Activated T-cell treated with anti-CD3 and anti-CD28 coated beads for 1 hour (primary cell): ENCODE measurements at regions not wholly inside any gene's neighbourhood (a gene's known extent, or its start where the extent isn't known, plus 50 kb on each side); places are given as distances from the start of the nearest gene placed in this dataset.

Source experiments
- DNase-seq: peaks from one replicate; pipeline ENCODE4 v3.0.0-alpha.2; 2020; ENCODE audit warnings: low read depth

DNA sequence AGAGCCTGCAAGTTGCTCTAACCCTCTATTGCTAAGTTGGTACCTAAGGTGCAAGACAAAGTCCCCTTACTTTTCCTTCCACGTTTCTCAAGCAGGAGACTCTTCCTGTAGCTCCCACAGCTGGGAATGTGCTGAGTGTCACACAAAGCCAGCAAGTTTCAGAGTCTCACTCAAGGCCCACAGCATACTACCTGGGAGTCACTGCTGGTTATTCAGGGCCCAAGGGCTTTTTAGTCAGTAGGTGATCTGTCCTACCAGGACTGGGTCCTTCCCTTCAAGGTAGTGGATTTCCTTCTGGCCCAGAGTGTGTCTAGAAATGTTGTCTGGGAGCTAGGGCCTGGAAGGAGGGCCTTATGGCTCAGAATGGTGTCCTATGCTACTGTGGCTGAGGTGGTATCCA is 261.9 kb upstream of the CITED2 start:
- no peak for DNase-seq

DNA sequence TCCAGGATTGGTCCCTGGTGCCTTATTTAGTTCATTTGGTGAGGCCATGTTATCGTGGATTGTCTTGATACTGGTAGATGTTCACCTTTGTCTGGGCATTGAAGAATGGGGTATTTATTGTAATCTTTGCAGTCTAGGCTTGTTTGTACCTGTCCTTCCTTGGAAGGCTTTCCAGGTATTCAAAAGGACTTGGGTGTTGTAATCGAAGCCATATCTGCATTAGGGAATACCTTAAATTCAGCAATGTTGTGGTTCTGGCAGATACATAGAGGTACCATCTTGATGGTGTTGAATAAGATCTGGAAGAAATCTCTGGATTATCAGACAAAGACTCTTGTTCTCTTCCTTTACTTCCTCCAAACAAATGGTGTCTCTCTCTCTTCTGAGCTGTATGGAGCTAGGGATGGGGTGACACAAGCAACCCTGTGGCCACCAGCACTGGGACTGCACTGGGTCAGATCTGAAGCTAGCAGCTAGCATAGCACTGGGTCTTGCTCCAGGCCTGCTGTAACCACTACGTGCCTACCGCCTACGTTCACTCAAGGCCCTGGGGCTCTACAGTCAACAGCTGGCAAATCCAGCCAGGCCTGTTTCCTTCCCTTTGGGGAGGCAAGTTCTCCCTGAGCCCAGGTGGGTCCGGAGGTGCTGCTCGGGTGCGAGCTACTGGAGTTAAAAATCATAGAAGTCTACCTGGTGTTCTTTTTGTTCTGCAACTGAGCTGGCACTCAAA is 261.1 kb upstream of the CITED2 start:
- no peak for DNase-seq

DNA sequence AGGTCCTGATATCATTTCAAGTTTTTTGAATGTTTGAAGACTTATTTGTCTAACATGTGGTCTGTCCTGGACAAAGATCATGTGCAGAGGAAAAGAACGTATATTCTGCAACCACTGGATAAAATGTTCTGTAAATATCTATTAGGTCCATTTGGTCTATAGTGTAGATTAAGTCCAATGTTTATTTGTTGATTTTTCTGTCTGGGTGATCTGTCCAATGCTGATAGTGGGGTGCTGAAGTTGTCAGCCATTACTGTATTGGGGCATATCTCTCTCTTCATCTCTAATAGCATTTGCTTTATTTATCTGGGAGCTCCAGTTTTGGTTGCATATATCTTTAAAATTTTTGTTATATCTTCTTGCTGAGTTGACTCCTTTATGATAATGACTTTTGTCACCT is 258.4 kb upstream of the CITED2 start:
- DNase-seq: no peak

DNA sequence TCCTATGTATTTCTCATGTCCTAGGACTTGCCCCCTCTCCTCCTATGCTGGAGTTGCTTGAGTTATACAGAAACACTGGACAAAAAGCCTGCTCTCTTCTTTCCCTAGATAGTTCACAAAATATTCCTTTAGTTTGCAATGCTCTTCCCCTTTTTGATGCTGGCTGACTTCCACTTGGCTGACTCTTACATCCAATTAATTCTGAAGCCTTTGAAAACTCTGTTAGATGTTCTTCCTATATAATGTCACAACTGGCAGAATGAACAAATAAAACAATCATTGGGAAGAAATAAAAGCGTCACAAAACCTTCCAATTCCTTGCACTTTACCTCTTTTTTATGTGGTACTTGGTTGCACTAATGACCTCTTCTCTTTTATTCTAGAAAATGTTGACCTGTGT is 253.8 kb upstream of the CITED2 start:
- no peak for DNase-seq

DNA sequence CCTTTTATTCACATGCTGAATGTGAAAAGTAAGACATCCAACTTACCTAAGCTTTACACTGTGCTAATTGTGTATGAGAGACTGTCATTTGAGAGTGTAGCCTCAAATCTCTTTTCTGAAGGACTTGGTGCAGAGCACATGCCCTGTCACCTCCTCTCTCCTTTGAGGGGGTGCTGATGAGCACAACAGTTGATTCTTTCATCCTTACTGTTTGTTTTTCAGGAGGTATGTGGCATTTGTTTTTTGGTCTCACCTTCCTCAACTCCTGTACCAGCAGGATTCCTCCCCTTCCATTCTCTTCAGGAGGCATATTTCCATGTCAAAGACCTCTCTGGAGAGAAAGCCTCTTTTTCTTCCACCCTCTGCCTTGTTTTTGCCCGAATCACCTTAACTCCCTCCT is 252.6 kb upstream of the CITED2 start:
- no peak for DNase-seq

DNA sequence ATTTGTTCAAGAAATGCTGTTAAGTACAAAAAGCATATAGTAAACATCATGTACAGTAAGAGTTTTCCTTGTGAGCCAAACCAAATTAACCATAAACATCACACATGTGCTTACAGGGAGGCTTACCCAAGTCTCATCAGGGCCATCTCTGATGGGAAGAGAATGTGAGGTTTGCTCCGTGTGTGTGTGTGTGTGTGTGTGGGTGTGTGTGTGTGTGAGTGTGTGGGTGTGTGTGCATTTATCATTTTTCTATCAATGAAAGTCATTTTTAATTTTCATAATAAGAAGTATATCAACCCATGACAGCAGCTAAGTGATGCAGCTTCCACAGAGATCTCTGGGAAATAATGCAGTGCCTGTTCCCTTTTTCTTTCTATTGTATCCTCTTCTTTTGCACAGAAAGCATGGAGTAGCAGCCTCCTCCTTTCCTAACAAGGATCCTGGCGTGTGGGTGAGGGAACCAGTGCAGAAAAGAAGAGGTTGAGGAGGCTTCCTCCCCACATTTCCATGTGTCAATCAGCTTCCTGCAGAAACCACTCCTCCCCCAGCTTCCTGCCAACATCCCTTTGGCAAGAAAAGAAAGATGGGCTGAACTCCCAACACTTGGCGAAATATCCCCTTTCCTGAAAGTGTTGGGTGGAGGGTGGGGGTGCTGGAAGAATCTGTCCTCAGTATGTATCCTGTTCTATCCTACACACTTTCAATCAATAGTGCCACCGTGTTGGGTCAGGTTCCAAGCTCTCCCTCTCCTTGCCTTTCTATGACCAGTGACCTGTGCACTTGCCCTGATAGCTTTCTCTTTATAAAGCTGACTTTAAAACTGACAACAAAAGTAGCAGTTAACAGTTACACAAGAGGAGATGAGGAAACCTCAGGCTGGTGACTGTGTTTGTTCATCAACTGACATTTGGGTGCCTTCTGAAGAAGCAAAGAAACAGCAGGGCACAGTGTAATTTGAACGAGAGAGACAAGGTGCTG is 251.8 kb upstream of the CITED2 start:
- DNase-seq: no peak

DNA sequence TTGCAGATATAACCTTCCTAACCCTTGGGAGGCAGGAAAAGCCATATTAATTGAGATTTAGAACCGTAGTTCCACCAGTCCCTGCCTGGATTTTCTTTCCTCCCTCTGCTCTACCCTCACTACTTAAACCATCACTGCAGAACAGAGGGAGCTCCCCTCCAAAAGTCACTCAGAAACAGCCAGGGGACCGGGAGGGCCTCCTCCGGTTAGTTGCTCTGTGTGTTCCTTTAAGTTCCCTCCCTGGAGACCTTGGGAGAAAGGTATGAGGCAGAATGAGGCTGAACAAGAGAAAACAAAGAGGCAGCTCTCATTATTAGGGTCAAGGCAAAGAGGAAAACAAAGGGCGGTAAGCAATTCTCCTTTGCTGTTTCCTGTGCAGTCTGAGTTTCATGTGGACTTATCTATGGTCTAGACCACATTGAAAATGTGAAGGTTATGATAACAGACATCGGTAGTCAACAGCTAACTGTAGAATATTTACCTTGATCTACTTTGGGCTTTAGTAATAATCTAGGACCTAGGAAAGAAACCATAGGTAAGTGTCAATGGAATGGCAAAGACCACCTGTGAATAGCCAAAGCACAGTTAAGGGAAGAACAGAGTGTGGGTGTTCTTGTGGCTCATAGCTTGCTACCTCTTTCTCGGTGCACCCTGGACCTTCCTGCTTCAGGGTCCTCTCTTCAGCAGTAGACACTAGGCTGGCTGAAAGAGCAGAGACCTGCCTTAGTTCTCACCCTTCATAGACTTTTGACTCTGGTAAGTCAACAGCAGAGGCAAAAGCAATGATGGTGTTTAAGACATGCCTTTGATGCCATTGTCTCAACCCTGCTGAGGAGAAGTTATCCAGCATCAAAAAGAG is 250.9 kb upstream of the CITED2 start:
- DNase-seq: no peak

DNA sequence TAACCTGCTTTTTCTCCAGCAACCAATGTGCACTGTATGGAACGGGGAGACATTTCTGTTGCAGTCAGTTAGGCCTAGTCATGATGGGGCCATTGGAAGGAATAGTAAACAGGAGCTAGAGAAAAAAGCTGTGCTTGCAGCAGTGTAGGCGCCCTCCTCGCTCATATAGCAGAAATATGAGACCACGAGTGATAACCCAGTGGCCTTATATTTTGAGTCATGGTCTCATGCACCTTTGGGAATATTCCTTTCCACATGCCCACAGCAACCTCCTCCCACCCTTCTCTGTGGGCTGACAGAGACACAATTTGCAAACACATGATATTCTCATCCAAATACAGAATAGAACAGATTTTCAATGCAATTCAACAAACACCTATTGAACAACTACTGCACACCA is 248.9 kb upstream of the CITED2 start:
- no peak for DNase-seq

DNA sequence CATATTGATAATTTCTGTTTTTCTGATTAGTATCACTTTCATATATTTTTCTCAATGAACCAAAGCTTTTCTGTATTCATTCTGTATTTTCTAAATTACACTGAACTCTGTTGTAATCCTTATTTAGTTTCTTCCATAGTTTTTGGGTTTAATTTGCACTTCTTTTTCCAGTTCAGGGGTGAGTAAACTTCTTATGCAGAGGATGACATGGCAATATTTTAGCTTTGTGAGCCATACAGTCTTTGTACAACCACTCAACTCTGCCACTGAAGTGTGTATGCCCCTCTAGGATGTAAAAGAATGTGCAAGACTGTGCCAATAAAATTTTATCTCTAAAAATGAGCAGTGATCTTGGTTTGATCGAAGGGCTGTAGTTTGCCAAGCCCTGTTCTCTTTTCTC is 239.0 kb upstream of the CITED2 start:
- DNase-seq: no peak

DNA sequence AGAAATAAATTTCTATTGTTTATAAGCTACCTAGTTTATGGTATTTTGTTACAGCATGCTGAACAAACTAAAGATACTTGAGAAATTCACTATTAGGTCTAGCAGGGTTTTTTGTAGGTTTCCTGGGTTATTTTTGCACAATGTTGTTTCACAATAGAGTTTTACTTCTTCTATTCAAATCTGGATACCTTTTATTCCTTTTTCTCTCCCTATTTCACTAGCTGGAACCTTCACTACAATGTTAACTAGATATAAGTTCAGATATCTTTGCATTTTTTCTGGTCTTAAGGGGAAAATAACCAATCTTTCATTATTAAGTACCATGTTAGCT is 237.7 kb upstream of the CITED2 start:
- DNase-seq: no peak

DNA sequence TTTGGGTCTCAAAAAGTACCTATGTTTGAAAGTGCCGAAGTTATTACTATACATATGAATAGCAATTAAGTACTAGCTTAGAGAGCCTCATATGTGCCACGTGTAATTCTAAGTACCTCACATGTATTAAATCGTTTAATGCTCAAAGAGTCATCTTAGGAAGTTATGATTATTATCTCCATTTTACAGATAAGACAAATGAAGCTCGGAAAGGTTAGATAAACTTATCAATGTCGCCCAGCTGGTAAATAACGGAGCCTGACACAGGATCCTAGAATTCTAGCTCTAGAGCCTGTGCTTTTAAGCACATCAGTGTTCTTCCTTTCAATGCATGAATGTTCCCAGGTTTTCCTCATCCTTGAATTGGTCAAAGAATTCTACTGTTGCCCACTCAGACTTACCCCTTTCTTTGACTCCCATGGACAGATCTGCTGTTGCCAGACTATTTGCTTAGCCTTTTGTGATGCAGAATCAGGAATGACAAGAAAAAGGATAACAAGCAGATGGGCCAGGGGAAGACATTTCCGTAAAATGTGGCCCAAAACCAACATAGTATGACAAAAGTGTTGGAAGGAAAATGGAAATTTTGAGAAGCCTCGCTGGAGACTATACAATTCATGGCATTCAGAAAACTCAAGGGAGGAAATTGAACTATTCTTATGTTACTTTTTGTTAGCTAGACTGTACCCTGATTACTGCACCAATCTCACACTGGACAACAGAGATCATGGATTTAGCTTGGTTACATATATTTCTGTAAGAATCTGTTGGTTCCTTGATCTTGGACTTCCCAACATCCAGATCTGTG is 237.1 kb upstream of the CITED2 start:
- no peak for DNase-seq

DNA sequence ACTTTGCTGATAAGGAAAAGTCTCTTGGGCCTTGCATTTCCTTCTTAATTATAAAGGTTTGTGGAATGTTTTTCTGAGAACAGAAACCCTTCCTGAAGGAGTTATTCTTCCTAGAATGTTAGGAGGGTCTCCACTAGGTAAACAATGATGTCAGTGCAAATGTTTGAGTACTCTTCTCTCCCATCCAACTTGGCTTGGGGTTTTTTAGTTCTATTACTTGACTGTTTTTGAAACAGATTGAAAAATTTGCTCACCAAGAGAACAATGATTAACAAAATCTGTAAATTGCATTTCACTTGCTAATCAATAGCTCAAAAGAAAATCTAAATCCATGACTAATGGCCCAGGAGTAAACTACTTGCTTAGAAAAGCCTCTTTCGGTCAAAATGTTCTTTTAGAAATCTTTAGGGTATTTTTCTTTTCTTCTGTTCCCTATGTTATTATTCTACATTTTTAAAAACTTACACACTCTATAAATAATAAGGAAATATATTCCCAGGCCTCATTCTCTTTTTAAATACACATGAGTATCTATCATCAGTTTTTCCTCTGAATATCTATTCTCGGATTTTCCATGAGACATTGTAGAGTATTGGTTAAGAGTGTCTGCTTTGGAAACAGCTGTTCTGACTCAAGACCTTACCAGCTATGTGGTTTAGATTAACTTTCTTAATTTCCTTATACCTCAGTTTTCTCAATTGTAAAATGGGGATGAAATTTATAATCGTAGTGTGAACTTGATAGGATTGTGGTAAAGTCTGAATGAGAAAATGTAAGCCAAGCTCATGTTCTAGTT is 234.2 kb upstream of the CITED2 start:
- no peak for DNase-seq

DNA sequence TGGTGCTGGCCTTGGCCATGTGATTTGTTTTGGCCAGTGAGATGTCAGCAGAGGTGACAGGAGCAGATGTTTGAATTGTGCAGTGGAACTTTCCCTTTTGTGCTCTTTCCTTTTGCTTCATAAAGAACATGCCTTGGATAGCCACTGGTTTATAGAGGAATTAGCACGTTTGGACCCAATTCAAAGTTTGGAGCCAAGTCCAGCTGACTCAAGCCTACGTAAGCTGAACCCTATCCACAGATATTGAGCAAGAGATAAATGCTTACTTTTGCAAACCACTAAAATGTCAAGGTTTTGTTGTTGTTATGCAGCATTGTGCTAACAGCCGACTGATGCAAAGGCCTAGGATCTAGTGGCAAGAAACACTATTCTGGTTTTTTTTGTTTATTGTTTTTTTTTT is 230.9 kb upstream of the CITED2 start:
- DNase-seq: no peak

DNA sequence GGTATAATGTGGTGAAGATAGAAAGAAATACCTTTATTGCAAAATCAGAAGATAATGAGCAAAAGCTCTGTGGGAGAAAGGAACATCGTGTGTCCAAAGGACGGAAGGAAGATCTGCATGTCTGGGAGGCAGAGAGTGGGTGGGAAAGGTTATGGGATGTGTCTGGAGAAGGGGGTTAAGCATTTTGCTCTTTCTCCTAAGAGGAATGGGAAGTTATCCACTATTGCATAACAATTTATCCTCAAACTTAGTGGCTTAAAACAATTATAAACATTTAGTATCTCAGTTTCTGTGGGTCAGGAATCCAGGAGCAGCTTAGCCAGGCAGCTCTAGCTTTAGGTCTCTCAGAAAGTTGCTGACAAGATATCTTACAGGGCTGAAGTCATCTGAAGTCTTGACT is 229.1 kb upstream of the CITED2 start:
- DNase-seq: no peak

DNA sequence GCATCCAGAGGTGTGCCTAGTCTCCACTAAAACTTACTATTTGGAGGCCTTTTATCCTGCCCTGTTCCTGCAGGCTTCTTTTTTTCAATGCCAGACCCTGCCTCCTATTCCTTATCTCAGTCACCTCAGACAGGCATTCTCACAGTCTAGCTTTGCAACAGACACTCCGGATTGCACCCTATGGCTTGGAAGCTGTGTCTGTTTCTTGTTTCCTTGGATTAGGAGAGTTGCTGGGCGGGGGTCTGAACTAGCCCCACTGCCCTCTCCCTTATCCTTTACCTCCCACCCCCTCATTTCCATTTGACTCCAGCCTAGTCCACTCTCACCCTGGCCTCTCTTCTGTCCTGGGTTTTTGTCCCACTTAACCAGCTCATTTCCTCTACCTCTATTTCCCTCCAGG is 228.1 kb upstream of the CITED2 start:
- DNase-seq: no peak

DNA sequence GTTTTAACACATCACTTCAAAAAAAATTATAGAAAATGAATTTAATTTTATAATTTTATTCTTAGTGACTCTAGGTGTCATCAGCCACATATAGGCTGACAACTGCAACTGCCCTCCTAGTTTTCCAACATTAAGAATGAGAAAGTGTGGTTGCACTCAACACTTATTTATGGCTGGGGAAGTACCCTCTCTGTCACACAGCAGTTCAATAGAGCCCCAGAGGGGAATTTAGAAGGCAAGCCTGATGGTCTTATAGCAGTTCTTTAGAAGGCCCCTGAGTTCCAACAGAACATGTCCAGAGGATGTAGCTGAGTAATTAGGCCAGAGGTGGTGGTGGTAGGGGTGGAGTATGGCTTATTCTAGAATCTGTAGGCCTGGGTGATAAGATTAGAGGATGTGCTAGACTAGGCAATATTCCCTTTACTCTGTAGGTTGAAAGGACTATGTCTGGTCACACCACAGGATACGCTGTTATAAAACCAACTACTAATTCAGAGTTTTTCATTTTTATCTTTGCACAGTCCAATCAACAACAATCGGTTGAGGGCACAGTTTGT is 226.5 kb upstream of the CITED2 start:
- no peak for DNase-seq

DNA sequence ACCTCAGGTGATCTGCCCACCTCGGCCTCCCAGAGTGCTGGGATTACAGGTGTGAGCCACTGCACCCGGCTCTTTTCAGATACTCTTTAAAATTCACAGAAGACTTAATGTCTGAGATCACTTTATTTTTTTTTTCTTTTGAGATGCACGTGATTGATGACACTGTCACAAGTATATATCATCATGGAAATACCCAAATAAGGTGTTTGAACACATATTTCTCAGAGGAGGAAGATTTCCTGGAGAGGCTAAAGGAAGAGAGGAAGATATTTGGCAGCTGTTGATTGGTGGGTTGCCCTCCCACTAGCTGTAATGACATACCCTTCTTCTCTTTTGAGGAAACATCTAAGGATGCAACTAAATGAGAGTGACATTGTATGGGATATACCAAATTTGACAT is 225.9 kb upstream of the CITED2 start:
- no peak for DNase-seq

DNA sequence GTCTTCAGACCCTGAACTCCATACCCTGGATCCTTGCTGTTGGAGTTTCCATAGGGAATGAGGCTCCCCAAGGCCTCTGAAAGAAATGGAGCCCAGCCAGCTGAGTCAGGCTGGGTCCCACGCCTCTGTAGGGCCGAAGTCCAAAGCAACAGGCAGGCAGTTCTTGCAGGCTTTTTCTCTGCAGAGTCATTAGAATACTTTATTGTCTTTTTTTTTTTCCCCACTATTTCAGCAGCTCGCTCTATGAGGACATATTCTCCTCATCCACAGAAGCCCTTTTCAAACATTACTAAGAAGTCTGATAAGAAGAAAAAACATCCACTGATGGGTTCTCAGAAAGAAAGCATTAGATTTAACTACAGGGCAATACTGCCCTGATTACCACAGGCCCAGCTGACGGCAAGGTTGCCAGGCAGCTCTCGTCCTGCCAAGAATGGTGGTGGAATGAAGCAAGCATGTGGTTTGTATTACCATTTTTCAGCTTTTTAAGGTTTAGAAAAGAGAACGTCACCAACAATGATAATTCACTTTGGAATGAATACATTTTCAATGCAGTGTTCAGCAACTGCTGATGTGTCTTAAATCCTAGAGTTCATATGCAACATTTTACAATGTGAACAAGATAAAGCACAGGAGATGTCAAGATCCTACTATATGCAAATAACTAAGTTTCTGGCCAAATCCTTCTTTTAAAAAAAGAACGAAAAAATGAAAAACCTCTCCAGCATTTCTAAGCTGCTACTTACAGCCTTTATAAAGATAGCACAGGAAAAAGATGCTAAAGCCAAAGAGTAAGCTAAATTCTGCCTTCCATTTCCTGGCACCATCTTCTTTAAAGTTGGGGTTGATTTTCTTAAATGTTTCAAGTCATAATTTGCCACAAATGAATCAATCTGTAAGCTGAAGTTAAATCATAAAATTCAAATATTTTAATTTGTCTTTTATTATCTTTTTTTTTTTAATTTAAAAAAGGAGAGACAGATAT is 223.6 kb upstream of the CITED2 start:
- no peak for DNase-seq

DNA sequence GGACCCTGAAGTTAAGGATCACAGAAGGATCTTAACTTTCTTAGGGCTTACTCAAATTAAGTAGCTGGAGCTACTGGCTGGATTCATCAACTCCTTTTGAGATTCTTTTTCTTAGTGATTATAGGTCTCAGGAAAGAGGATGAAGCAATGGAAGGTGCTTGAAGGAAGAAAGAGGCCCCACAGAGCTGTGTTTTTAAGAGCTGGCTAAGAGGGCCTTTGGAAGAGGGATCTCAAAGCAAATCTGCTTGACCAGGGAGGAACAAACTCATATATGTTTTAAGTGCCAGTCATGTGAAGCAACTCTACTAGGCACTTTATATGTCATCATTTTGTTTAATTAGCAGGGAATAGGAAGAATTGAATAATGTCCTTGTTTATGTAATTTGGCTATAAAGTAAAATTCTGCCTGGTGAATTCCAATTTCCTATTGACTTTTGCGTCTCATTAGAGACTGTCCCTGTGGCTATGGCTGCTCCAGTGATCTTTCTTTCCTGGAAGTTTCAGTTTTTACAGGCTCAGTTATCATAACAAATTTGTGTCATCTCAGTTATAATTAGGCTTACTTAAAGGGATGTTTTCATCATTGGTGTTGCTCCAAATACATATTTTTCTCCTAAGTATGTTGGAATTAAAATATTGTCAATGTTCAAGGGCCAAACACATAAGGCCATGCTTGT is 222.8 kb upstream of the CITED2 start:
- no peak for DNase-seq
